ENCODE measurements at regions not wholly inside any gene's neighbourhood (a gene's known extent, or its start where the extent isn't known, plus 50 kb on each side); places are given as distances from the start of the nearest gene placed in this dataset.

GRCh38 chr2:190819840-190820301, 60.8 kb upstream of the GLS start:
- TF ChIP-seq, protein P1, sequence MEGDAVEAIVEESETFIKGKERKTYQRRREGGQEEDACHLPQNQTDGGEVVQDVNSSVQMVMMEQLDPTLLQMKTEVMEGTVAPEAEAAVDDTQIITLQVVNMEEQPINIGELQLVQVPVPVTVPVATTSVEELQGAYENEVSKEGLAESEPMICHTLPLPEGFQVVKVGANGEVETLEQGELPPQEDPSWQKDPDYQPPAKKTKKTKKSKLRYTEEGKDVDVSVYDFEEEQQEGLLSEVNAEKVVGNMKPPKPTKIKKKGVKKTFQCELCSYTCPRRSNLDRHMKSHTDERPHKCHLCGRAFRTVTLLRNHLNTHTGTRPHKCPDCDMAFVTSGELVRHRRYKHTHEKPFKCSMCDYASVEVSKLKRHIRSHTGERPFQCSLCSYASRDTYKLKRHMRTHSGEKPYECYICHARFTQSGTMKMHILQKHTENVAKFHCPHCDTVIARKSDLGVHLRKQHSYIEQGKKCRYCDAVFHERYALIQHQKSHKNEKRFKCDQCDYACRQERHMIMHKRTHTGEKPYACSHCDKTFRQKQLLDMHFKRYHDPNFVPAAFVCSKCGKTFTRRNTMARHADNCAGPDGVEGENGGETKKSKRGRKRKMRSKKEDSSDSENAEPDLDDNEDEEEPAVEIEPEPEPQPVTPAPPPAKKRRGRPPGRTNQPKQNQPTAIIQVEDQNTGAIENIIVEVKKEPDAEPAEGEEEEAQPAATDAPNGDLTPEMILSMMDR (conservative IDR thresholded peaks at IDR 0.05; ENCODE audit: low read depth, low read length), result no peak
- no peak for TF ChIP-seq EZH2 (IDR thresholded peaks at IDR 0.05; ENCODE audit: borderline replicate concordance, low read depth, low read length, poor library complexity, severe bottlenecking)
